Epidermal melanocyte (primary cell): ENCODE measurements at regions not wholly inside any gene's neighbourhood (a gene's known extent, or its start where the extent isn't known, plus 50 kb on each side); places are given as distances from the start of the nearest gene placed in this dataset.
"Not testable (repeated sequence)": the region's sequence is repeated elsewhere in the genome, so short reads cannot be mapped to it uniquely, and the experiment has no call there.

Source experiments
- DNase-seq: peaks from one replicate; pipeline ENCODE4 v3.0.0; 2011; ENCODE audit warnings: low spot score; ENCODE audit not compliant: insufficient read length

- no peak for DNase-seq
Observed at GRCh38 chr18:25568986-25569385, 217.0 kb upstream of the ZNF521 start.

- DNase-seq, result no peak
Observed at GRCh38 chr18:25563816-25564683, 212.1 kb upstream of the ZNF521 start.

- DNase-seq, result no peak
Observed at GRCh38 chr18:25563346-25563745, 211.4 kb upstream of the ZNF521 start.

GRCh38 chr18:25561918-25562317 is 210.0 kb upstream of the ZNF521 start:
- no peak for DNase-seq

GRCh38 chr18:25560369-25560768 is 208.4 kb upstream of the ZNF521 start:
- DNase-seq, result no peak

GRCh38 chr18:25557011-25557410 is 205.0 kb upstream of the ZNF521 start:
- DNase-seq, result no peak

- no peak for DNase-seq
Observed at GRCh38 chr18:25553631-25554263, 201.8 kb upstream of the ZNF521 start.

- DNase-seq, result no peak
Observed at GRCh38 chr18:25544546-25545287, 192.8 kb upstream of the ZNF521 start.

- DNase-seq, result no peak
Observed at GRCh38 chr18:25538175-25538922, 186.4 kb upstream of the ZNF521 start.

GRCh38 chr18:25535495-25535894 is 183.5 kb upstream of the ZNF521 start:
- no peak for DNase-seq

GRCh38 chr18:25534401-25534800 is 182.4 kb upstream of the ZNF521 start:
- no peak for DNase-seq

GRCh38 chr18:25533218-25533617 is 181.3 kb upstream of the ZNF521 start:
- DNase-seq, result no peak

GRCh38 chr18:25531207-25531606 is 179.2 kb upstream of the ZNF521 start:
- no peak for DNase-seq

GRCh38 chr18:25525789-25526188 is 173.8 kb upstream of the ZNF521 start:
- DNase-seq, result not testable (repeated sequence)

GRCh38 chr18:25518716-25519053 is 166.7 kb upstream of the ZNF521 start:
- no peak for DNase-seq

- no peak for DNase-seq
Observed at GRCh38 chr18:25517881-25518715, 166.1 kb upstream of the ZNF521 start.

GRCh38 chr18:25516747-25517498 is 165.0 kb upstream of the ZNF521 start:
- no peak for DNase-seq

- DNase-seq, result no peak
Observed at GRCh38 chr18:25516121-25516520, 164.2 kb upstream of the ZNF521 start.

- DNase-seq, result no peak
Observed at GRCh38 chr18:25510096-25510495, 158.1 kb upstream of the ZNF521 start.

- peak; percentile 46 for DNase-seq
Observed at GRCh38 chr18:25503567-25504081, 151.7 kb upstream of the ZNF521 start.
